ENCODE measurements at regions not wholly inside any gene's neighbourhood (a gene's known extent, or its start where the extent isn't known, plus 50 kb on each side); places are given as distances from the start of the nearest gene placed in this dataset.

- TF ChIP-seq CTCF (IDR thresholded peaks at IDR 0.05) (no peak), POLR2A (IDR thresholded peaks at IDR 0.05) (no peak)
Measured at GRCh38 chr9:113654605-113655428, 191.3 kb downstream of the RGS3 start.
